ENCODE measurements at regions not wholly inside any gene's neighbourhood (a gene's known extent, or its start where the extent isn't known, plus 50 kb on each side); places are given as distances from the start of the nearest gene placed in this dataset.

- no peak for DNase-seq (ENCODE audit: low read depth)
Measured at GRCh38 chr3:74347563-74348268, 266.7 kb downstream of the CNTN3 start.

GRCh38 chr3:74346896-74347295 lies 267.6 kb downstream of the CNTN3 start:
- DNase-seq (ENCODE audit: low read depth) = no peak

- no peak for DNase-seq (ENCODE audit: low read depth)
Measured at GRCh38 chr3:74345701-74346100, 268.8 kb downstream of the CNTN3 start.

GRCh38 chr3:74344865-74345440 lies 269.5 kb downstream of the CNTN3 start:
- DNase-seq (ENCODE audit: low read depth) = no peak

GRCh38 chr3:74343391-74343790 lies 271.1 kb downstream of the CNTN3 start:
- no peak for DNase-seq (ENCODE audit: low read depth)

- no peak for DNase-seq (ENCODE audit: low read depth)
Measured at GRCh38 chr3:74338998-74339397, 275.5 kb downstream of the CNTN3 start.

GRCh38 chr3:74332165-74332564 lies 282.3 kb downstream of the CNTN3 start:
- DNase-seq (ENCODE audit: low read depth) = no peak

- DNase-seq (ENCODE audit: low read depth) = no peak
Measured at GRCh38 chr3:74331711-74332110, 282.7 kb downstream of the CNTN3 start.

- no peak for DNase-seq (ENCODE audit: low read depth)
Measured at GRCh38 chr3:74329096-74329495, 285.4 kb downstream of the CNTN3 start.

GRCh38 chr3:74328435-74328834 lies 286.0 kb downstream of the CNTN3 start:
- no peak for DNase-seq (ENCODE audit: low read depth)

GRCh38 chr3:74315291-74315690 lies 299.2 kb downstream of the CNTN3 start:
- DNase-seq (ENCODE audit: low read depth) = no peak

- DNase-seq (ENCODE audit: low read depth) = no peak
Measured at GRCh38 chr3:74314696-74315095, 299.8 kb downstream of the CNTN3 start.

- no peak for DNase-seq (ENCODE audit: low read depth)
Measured at GRCh38 chr3:74309716-74310115, 304.7 kb downstream of the CNTN3 start.

- DNase-seq (ENCODE audit: low read depth) = no peak
Measured at GRCh38 chr3:74304424-74304823, 310.0 kb downstream of the CNTN3 start.

- DNase-seq (ENCODE audit: low read depth) = no peak
Measured at GRCh38 chr3:74303711-74304110, 310.7 kb downstream of the CNTN3 start.

- DNase-seq (ENCODE audit: low read depth) = no peak
Measured at GRCh38 chr3:74302969-74303368, 311.5 kb downstream of the CNTN3 start.

GRCh38 chr3:74302281-74302680 lies 312.2 kb downstream of the CNTN3 start:
- no peak for DNase-seq (ENCODE audit: low read depth)

GRCh38 chr3:74301056-74301455 lies 313.4 kb downstream of the CNTN3 start:
- no peak for DNase-seq (ENCODE audit: low read depth)

- no peak for DNase-seq (ENCODE audit: low read depth)
Measured at GRCh38 chr3:74295479-74295878, 319.0 kb downstream of the CNTN3 start.

GRCh38 chr3:74288761-74289160 lies 325.7 kb downstream of the CNTN3 start:
- no peak for DNase-seq (ENCODE audit: low read depth)

- no peak for DNase-seq (ENCODE audit: low read depth)
Measured at GRCh38 chr3:74287557-74287956, 326.9 kb downstream of the CNTN3 start.

GRCh38 chr3:74282202-74282601 lies 332.3 kb downstream of the CNTN3 start:
- no peak for DNase-seq (ENCODE audit: low read depth)

- DNase-seq (ENCODE audit: low read depth) = no peak
Measured at GRCh38 chr3:74281705-74282104, 332.8 kb downstream of the CNTN3 start.

Data from fibroblast of gingiva (primary cell).